ENCODE measurements at regions not wholly inside any gene's neighbourhood (a gene's known extent, or its start where the extent isn't known, plus 50 kb on each side); places are given as distances from the start of the nearest gene placed in this dataset.

DNA sequence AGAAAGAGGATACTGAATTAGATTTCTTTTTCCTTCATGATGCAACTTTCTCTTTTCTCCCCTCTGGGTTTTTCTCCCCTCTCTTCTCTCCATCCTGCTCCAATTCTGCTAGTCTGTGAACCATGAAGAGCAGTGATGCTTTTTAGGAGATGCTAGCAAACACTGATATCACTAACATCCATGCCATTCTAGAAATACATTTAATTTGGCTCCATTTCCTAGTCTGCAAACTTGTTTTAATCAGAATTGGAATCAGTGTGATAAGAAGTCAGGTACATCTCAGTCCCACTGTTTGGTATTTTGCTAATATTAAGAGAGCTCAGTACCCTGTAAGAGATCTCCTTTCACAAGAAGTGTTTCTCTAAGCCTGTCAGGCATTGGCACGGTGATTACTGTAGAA, 437.1 kb downstream of the RWDD3 start:
- H3K79me2 ChIP-seq (ENCODE audit: low read length): no peaks in the 10 kb centered on the region
- H3K27ac ChIP-seq (ENCODE audit: low read length): no peak overlapping the region
- no peak overlapping the region for H3K4me2 ChIP-seq (ENCODE audit: low read length)
- H3K9me3 ChIP-seq (ENCODE audit: insufficient read depth, low read length): no peaks in the 10 kb centered on the region
- no peaks in the 10 kb centered on the region for H3K27me3 ChIP-seq (ENCODE audit: low read depth, low read length)
- H3K4me3 ChIP-seq (ENCODE audit: low read length): no peak overlapping the region
- no peaks in the 10 kb centered on the region for H3K4me1 ChIP-seq (ENCODE audit: low read length)
- H3K36me3 ChIP-seq (replicated peaks; ENCODE audit: low read depth, low read length): no peaks in the 10 kb centered on the region
- no peak overlapping the region for H3K9ac ChIP-seq (ENCODE audit: low read length)
- no peak overlapping the region for H2AFZ ChIP-seq (ENCODE audit: low read depth, low read length)
- H4K20me1 ChIP-seq (ENCODE audit: insufficient read depth, low read length): no peaks in the 10 kb centered on the region
- TF ChIP-seq EZH2phosphoT487 (IDR thresholded peaks at IDR 0.05; ENCODE audit: low read depth): no peak
- TF ChIP-seq, protein P1, sequence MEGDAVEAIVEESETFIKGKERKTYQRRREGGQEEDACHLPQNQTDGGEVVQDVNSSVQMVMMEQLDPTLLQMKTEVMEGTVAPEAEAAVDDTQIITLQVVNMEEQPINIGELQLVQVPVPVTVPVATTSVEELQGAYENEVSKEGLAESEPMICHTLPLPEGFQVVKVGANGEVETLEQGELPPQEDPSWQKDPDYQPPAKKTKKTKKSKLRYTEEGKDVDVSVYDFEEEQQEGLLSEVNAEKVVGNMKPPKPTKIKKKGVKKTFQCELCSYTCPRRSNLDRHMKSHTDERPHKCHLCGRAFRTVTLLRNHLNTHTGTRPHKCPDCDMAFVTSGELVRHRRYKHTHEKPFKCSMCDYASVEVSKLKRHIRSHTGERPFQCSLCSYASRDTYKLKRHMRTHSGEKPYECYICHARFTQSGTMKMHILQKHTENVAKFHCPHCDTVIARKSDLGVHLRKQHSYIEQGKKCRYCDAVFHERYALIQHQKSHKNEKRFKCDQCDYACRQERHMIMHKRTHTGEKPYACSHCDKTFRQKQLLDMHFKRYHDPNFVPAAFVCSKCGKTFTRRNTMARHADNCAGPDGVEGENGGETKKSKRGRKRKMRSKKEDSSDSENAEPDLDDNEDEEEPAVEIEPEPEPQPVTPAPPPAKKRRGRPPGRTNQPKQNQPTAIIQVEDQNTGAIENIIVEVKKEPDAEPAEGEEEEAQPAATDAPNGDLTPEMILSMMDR (IDR thresholded peaks at IDR 0.05; ENCODE audit: low read depth, low read length): no peak

DNA sequence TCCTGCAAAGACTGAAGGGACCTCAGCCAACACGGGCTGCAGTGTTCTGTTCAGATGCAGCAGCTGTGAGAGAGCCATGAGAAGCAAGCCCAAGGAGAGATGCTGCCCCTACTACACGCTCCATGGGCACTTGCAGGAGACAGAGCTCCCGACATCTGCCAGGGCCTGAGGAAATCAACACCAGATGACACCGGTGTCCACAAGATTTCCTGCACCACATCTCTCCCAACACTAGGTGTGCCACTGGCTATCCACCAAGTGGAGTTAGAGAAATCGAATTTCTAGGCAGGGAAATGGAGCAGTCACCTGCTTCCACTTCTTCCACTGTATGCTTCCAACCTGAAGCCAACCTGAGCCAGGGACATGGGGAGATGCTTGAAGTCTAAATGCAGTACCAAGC, 445.3 kb downstream of the RWDD3 start:
- Histone ChIP-seq H3K4me3 (ENCODE audit: low read length) (no peak overlapping the region), H3K27me3 (ENCODE audit: low read depth, low read length) (no peaks in the 10 kb centered on the region), H2AFZ (ENCODE audit: low read depth, low read length) (no peak overlapping the region), H3K27ac (ENCODE audit: low read length) (no peak overlapping the region), H3K9me3 (ENCODE audit: insufficient read depth, low read length) (no peaks in the 10 kb centered on the region), H4K20me1 (ENCODE audit: insufficient read depth, low read length) (no peaks in the 10 kb centered on the region), H3K4me2 (ENCODE audit: low read length) (no peak overlapping the region), H3K79me2 (ENCODE audit: low read length) (no peaks in the 10 kb centered on the region), H3K4me1 (ENCODE audit: low read length) (no peaks in the 10 kb centered on the region), H3K36me3 (replicated peaks; ENCODE audit: low read depth, low read length) (no peaks in the 10 kb centered on the region), H3K9ac (ENCODE audit: low read length) (no peak overlapping the region)
- TF ChIP-seq, protein P1 (IDR thresholded peaks at IDR 0.05; ENCODE audit: low read depth, low read length): no peak
- no peak for TF ChIP-seq EZH2phosphoT487 (IDR thresholded peaks at IDR 0.05; ENCODE audit: low read depth)

DNA sequence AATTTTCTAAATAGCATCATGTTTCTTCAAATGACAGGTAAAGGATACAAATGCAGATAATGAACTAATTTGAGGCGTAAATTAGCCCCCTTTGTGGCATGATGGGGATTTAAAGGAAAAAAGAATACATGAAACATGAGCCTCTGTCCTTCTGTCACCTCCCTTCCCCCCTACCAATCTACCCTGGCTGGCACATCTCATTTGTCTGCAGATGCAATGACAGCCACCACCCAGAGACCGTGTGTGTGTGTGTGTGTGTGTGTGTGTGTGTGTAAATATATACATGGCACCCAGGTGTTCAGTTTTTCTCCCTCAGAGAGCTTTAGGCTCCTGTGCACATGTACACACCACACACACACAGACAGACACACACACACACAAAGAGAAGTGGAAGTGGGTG, 451.1 kb downstream of the RWDD3 start:
- no peaks in the 10 kb centered on the region for H4K20me1 ChIP-seq (ENCODE audit: insufficient read depth, low read length)
- no peaks in the 10 kb centered on the region for H3K79me2 ChIP-seq (ENCODE audit: low read length)
- no peak overlapping the region for H3K27ac ChIP-seq (ENCODE audit: low read length)
- no peak overlapping the region for H2AFZ ChIP-seq (ENCODE audit: low read depth, low read length)
- TF ChIP-seq EZH2phosphoT487 (IDR thresholded peaks at IDR 0.05; ENCODE audit: low read depth): no peak
- TF ChIP-seq, protein P1 (IDR thresholded peaks at IDR 0.05; ENCODE audit: low read depth, low read length): no peak
- H3K36me3 ChIP-seq (replicated peaks; ENCODE audit: low read depth, low read length): no peaks in the 10 kb centered on the region
- H3K4me1 ChIP-seq (ENCODE audit: low read length): no peaks in the 10 kb centered on the region
- H3K4me2 ChIP-seq (ENCODE audit: low read length): no peak overlapping the region
- no peak overlapping the region for H3K4me3 ChIP-seq (ENCODE audit: low read length)
- no peak overlapping the region for H3K9ac ChIP-seq (ENCODE audit: low read length)
- H3K27me3 ChIP-seq (ENCODE audit: low read depth, low read length): no peaks in the 10 kb centered on the region
- no peaks in the 10 kb centered on the region for H3K9me3 ChIP-seq (ENCODE audit: insufficient read depth, low read length)

DNA sequence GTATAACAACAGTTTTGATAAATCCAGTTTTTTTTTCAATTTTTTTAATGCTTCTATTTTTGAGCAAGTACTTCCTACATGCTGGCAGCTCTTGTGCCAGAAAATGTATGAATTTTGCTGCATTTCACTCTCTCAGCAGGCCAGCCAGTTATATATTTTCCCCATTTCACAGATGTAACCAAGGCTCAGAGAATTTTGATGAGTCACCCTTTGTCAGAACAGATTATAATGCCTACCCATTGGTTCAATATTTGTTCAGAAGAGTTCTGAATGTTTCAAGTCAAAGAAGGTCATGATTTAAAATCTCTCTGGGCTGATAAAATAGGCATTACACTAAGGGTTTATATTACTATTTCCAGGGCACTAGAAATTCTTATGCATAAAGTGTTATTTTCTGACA, 452.2 kb downstream of the RWDD3 start:
- H3K79me2 ChIP-seq (ENCODE audit: low read length): no peaks in the 10 kb centered on the region
- H3K4me2 ChIP-seq (ENCODE audit: low read length): no peak overlapping the region
- no peaks in the 10 kb centered on the region for H3K27me3 ChIP-seq (ENCODE audit: low read depth, low read length)
- H4K20me1 ChIP-seq (ENCODE audit: insufficient read depth, low read length): no peaks in the 10 kb centered on the region
- H2AFZ ChIP-seq (ENCODE audit: low read depth, low read length): no peak overlapping the region
- no peak overlapping the region for H3K27ac ChIP-seq (ENCODE audit: low read length)
- TF ChIP-seq EZH2phosphoT487 (IDR thresholded peaks at IDR 0.05; ENCODE audit: low read depth): no peak
- TF ChIP-seq, protein P1 (IDR thresholded peaks at IDR 0.05; ENCODE audit: low read depth, low read length): no peak
- no peak overlapping the region for H3K4me3 ChIP-seq (ENCODE audit: low read length)
- no peak overlapping the region for H3K9ac ChIP-seq (ENCODE audit: low read length)
- no peaks in the 10 kb centered on the region for H3K36me3 ChIP-seq (replicated peaks; ENCODE audit: low read depth, low read length)
- no peaks in the 10 kb centered on the region for H3K9me3 ChIP-seq (ENCODE audit: insufficient read depth, low read length)
- H3K4me1 ChIP-seq (ENCODE audit: low read length): no peaks in the 10 kb centered on the region
